NCI-H1105 (cell line): ENCODE measurements at regions not wholly inside any gene's neighbourhood (a gene's known extent, or its start where the extent isn't known, plus 50 kb on each side); places are given as distances from the start of the nearest gene placed in this dataset.

Experiments used
- DNase-seq: peaks from one replicate; lab custom pipeline; 2025; lab: John Stamatoyannopoulos, UW

DNA sequence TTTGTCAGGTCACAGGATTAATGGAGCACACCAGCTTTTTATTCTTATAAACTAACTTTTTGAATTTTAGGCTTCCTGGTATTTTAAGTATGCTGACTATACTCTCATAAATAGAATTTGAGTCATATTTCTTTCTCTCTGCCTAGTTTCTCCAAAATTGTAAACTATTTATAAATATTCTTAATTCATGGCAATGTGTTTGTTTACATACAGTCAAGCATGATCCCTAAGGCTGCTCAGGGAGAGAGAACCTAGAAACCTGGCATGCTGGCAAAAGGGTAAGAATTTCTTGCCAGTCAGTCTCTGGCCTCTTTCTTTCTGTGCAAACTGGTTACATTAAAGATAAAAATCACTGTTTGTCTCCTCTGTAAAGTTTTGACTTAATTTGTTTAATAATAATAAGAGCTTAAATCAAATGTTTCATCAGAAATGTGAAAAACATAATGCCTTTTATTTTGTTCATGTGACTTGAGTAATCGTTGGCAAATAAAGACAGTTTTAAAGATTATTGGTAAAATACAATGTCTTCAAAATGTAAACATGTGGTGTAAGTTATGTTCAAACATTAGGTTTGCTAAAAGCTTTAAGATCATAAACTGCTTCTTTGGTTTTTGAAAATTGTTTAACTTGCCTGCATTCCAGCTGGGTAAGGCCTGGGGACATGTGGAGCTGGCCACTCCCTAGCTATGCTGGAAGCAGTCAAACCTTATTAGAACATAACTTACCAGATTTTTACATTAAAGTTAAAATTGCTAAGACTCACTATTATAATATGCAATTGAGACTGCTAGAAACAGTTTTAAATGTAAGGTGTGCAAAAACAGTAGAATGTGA lies 1401.7 kb downstream of the NCAM2 start:
- DNase-seq: no peak

DNA sequence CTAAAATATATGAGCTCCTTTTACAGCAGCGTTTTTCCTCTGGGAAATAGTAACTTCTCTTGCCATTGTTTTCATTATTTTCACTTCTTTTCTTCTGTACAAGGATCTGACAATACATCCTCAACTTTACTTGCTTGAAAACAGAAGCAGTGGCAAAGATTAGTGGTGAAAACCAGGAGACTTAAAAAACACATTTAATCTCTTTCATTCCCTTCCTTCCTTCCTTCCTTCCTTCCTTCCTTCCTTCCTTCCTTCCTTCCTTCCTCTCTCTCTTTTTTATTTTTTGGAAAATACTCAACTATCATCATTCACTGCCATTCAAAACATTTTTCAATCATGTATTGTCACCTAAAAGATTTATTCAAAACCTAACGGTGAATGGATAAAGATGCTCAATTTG lies 1411.4 kb downstream of the NCAM2 start:
- no peak for DNase-seq

DNA sequence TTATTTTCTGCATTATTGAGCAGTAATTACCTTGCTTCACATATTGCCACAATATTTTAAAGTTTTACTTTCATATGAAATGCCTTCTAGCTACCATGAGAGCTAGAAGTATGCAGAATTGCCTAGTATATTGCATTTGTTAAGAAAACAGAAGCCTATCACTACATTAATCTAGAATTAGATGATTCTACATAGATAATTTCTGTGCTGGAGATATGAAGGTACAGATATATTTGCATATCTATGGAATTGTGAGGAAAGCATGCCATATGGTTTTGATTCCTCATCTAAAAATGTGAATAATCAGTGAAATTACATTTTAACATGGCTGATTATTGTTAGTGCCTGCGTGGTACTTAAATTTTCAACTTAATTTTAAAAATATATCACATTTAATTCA lies 1418.3 kb downstream of the NCAM2 start:
- DNase-seq: no peak

DNA sequence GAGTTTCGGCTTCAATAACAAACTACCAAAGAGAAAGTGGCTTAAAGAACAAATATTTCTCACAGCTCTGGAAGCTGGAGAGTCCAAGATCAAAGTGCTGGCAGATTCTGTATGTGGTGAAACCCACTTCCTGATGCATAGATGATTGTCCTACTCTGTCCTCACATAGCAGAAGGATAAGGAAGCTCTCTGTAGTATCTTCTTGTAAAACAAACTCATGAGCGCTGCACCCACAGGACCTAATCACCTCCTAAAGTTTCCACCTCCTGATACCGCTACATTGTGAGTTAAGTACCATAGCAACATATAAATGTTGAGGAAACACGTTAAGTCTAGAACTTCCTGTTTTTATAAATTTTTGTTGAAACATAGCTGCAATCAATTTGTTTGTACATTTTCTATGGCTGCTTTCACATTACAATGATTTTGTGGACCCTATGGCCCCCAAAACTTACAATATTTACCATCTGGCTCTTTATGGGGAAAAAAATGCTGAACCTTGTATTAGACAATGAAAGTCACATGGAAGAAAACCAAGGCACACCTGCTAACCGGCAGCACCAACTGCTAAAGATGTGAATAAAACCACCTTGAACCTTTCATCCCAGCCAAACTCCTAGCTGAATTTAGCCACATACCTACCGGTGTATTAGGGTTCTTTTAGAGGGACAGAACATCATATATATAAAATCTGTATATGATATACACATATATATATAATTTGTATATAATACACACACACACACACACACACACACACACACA lies 1423.4 kb downstream of the NCAM2 start:
- DNase-seq: no peak

DNA sequence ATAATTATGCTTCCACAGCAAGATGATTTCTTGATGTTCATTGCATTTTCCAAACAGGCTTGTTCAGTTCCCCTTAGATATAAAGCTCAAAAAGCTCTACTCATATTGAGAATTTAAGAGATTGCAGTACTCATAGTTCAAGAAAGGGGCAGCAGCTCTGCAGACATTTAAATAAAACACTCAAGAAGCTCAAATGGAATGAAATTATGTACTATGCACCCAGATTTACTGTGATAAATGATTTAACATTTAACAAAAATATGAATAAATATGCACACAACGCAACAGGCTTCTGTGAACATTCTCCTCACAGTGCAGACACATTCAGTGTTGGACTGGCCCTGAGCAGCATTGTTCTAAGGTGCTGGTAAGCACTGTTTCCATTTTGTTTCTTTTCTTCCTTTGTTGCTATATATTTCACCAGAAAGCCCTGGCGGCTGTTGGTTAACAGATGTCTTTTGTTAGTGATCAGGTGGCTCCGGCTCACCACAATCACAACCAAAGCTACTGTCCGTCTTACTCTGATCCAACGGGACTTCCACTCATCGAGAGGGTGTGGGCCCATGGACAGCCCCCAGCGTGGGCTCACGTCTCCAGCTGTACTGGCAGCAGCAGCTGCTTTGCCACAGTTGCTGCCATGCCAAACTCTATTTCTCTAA lies 1440.3 kb downstream of the NCAM2 start:
- no peak for DNase-seq

DNA sequence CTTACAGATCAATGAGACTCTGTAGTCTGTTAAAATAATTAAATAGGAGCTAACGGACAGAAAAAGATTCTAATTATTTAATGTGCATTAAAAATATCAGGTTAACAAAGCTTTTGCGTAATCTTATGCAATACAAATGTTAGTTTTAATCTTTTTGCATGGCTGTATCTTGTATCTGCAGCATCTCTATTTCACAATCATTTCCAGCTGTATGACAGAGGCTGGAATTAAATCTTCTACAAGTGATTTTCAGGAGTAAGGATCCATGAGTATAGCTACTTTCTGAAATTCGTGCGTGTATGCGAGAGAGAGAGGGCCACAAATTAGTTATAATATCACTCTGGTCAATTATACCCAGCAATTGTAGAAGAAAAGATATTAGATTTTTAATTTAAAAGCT lies 1446.8 kb downstream of the NCAM2 start:
- DNase-seq: no peak

DNA sequence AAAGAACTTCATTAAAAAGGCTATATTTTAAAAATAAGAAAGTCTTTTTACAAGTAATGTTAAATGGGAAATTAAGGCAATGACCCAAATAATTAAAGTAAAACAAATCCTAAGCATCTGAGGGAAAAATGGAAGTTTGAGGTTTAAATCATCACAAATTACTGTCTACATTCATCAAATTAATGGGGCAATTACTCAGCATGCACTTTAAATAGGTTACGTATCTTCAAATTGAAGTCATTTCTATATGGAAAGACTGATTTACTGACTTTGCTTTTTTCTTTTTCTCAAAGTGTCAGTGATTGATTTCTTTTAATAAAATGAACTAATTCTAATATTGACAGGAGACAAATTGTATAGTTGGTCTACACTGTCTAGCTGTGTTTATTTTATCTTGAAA lies 1452.3 kb downstream of the NCAM2 start:
- DNase-seq: no peak

DNA sequence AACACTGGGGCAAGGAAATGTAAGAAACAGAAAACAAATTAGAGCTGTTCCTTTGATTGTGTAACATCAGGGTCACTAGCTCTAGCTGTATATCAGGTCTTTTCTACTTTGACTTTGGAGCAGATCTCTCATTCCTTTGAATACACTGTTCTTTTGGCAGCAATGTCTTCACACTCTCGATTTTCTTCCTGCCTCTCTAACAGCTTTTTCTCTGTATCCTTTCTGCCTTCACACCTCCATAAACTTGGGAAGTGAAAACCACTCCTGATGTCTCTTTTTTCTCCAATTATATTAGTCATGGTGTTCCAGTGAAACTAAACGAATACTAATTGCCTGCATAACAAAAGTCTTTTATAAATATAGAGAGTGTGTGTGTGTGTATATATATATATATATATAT lies 1458.0 kb downstream of the NCAM2 start:
- DNase-seq: no peak

DNA sequence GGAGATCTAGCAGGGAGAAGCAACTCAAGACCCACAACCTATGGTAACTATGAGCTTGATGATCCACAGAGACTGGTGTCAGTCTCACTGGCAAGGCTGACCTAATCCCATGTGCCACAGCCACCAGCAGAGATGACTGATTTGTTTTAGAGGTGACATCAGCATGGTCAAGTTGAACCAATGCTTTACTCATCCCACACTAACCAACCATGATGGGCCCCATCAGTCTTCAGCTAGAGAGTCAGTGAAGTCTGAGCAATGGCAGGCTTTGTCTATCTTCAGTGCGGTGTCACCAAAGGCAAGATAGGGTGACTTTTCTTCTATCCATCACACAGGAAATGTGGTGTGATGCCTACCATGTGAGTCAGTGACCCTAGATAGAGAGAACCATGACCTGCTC lies 1470.7 kb downstream of the NCAM2 start:
- no peak for DNase-seq

DNA sequence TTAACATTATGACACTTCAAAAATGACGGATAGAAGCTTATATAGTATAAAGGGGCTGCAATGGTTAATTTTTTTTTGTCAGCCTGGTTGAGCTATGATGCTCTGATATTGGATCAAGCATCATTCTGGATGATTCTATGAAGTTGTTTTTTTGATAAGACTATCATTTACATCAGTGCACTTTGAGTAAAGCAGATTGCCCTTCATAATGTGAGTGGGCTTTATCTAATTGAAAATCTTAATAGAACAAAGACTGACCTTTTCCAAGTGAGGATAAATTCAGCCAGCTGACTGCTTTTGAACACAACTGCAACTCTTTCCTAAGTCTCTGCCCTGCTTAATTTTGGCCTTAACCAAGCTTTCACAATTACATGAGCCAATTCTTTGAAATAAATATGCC lies 1476.2 kb downstream of the NCAM2 start:
- no peak for DNase-seq

DNA sequence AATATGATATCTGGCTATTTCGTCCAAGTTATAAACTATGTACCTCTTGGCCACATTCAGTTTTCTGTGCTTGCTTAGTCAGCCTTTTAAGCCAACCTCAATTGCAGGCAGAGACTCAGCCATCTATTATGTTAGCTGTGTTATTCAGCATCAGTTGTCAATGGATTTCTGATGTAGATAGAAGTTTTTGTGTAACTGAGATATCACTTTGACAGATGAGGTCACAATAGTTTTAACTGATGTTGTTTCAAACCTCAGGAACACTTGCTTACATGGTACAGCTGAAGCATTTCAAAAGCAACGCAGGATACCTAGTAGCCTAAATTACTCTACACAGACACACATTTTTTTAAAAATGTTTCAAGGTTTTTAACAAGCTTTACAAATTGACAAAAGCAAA lies 1478.0 kb downstream of the NCAM2 start:
- no peak for DNase-seq

DNA sequence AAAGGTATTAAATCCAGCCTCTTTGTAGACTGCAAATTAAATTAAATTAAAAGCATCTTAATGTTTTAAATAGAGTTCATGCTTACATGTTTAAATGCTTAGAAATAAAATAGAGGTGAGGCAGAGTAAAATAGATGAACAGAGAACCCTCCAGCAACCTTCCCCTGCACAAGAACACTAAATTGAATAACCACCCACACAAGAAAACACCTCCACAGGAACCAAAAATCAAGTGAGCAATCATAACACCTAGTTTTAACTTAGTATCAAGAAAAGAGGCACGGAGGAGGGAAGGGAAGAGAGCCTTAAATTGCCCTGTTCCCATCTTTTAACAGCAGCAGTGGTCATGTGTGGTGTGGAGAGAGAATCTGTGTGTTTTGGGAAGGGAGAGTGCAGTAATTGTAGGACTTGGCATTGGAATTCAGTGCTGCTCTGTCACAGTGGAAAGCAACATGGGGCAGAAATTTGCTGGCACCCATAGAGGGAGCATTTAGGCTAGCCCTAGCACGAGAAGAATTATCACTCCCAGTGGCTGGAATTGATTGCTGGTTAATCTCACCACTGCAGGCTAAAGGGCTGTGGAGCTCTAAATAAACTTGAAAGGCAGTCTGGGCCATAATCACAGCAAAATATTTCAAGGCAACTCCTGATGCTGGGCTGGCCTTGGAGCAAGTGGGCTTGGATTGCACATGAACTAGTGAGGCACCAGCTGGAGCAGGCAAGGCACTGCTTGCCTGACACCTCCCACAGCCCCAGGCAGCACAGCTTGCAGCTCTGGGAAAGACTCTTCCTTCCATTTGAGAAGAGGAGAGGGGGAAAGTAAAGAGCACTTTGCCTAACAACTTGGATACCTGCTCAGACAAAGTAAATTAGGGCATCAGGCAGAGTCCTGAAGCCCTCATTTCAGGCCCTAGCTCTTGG lies 1478.8 kb downstream of the NCAM2 start:
- no peak for DNase-seq

DNA sequence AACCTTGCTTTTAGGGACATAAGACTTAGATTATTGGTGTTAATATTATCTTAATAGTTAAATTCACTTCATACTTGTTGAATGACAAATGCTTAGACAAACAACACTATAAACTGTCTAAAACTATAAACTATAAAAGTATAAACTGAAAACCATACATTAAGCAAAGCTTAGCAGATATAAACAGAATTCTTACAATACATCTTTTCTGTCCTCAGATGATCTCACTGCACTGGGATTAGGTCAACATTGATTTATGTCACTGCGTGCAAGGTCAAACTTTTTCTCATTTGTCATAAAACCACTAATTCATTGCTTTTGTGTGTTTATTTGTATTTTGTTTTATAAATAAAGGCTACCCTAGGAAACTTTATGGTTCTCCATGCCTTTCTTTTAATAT lies 1491.8 kb downstream of the NCAM2 start:
- DNase-seq: no peak

DNA sequence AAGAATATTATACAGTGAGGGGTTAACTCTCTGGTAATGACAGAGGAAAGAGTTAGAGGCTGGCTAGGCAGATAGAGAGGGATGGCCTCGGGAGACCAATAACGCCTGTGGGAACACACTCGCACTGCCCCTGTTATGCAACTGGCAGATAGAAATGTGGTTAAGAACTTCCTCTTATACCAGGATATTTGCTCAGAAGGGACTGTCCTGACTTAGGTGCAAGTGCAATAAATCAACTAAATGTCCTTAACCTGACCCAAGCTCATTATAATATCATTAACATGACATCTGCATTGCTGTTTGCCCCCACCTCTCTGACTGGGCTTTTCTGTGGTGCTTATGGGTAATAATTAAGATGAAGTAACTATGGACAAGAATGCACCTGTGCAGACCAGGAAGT lies 1518.0 kb downstream of the NCAM2 start:
- DNase-seq: no peak

DNA sequence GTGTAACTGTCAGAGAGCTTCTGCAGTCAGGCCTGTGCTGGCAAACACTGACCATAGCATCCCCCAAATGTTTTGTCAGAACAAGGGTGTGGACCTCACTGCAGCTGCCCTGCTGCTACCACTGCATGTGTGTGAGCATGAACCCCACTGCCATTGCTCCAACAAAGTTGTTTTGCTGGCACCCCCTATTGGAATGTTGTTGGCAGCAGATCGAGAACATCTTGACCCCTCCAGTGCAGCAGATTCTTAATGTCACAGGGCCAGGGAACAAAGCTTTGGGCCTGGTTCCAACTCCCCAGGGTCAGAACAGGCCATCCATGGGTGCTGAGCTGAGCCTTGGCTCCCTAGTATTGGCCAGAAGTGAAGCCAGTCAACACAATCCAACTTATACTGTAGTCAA lies 1537.4 kb downstream of the NCAM2 start:
- no peak for DNase-seq

DNA sequence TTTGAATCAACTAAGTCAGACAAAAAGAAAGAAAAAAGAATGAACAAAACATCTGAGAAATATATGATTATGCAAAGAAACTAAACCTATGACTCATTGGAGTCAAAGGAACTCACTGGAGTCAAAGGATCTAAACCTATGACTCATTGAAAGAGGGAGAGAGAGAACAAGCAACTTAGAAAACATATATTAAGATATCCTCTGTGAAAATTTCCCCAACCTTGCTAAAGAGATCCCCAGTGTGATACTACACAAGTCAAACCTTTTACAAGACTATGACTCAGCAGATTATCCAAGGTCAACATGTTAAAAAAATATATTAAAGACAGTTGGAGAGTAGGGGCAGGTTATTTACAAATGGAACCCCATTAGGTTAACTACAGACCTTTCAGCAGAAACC lies 1538.3 kb downstream of the NCAM2 start:
- no peak for DNase-seq

DNA sequence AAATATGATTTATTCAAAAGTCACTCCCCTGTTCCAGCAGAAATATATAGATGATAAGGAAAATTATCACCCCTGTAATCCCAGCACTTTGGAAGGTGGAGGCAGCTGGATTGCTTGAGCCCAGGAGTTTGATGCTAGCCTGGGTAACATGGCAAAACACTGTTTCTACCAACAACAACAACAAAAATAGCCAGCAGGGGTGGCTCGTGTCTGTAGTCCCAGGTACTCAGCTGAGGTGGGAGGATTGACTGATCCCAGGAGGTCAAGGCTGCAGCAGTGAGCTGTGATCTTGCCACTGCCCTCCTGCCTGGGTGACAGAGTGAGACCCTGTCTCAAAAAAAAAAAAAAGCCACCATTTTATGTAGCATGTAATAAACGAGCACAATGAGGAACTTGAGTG lies 1546.5 kb downstream of the NCAM2 start:
- no peak for DNase-seq

DNA sequence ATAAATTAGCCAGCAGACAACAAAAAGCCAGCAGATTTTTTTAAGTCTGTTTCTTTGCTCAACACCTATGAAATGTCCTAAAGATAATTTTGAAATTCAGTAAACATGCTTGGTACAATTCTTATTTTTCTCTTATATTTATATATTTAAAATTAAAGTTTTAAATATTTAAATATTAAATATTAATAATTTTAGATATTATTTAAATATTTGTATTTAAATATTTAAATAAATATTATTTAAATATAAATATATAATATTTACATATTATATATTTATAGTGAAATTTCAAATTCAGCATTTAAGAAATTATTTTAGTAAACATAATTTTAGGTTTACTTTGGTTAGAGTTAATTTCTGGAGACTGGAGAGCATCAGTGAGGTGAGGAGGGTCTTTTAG lies 1554.2 kb downstream of the NCAM2 start:
- no peak for DNase-seq

DNA sequence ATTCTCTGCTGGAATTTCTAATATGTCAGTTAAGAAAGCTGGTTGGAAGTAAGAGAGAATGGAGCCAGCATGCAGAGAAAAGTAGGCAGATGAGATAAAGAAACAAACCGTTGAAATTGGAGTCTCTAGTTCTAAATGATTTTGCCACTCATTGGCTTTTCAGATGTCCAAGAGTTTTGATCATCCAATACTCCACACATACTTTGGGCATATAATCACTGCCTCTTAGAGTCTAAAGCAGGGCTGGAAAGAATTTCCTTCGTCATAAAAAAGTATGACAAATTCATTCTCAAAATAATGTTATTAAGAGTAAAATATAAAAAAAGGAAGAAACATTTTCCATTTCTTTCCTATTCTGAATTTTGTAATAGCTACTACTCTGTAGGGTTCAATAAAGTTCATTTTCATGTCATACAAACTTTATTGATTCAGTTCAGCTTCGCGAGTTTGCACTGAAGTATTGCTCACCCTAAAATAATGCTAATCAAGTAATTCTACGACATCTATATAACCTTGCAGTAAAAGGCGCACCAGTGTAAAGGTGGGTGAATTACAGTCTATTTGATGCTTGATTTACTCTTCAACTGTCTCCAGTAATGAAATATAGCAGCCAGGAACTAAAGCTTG lies 1556.6 kb downstream of the NCAM2 start:
- no peak for DNase-seq

DNA sequence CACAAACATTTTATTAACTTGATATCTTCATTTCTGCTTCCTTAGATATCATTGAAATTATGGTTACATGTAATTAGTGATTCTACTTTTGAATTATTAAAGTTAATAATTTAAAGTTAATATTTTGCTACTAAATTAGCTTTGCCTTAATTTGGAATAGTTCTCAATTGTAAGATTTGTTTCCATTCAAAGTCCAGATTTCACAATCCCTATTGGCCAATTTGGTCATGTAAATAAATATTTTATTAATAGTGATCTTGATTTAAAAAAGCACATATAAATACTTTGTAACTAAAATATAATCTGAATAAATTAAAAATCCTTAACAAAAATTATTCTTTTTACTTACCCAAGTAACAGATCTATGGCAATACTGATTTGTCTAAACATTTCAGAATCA lies 1558.6 kb downstream of the NCAM2 start:
- no peak for DNase-seq

DNA sequence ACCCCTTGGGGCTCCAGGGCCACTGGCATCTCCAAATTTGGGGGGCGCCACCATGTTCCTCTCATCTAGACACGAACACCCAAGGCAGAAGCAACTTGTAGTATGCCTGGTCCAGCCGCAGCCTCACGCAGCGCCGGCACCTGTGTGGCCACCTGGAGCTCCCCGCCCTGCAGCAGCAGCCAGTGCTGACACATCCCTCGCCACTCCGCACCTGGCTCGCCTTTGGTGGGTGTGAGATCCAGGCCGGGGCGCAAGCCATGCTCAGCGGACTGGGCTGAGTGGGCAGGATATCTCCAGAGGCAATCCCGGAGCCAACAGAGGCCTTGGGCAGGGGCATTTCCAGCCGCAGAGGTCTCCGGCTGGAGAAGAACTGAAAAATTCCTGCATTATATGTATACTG lies 1563.7 kb downstream of the NCAM2 start:
- DNase-seq: no peak

DNA sequence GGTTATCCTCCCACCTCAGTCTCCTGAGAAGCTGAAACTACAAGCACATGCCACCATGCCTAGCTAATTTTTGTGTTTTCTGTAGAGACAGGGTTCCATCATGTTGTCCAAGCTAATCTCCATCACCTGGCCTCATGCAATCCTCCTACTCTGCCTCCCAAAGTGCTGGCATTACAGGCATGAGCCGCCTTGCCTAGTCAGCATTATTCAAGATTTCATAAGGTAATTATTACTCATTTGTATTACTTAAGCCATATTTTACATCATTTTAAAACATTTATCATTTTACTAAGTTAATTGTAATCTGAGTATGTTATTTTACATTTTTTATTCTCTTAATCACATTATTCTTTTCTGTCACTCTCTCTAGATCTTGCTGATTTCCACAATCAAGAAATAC lies 1575.6 kb downstream of the NCAM2 start:
- no peak for DNase-seq
